ENCODE measurements at regions not wholly inside any gene's neighbourhood (a gene's known extent, or its start where the extent isn't known, plus 50 kb on each side); places are given as distances from the start of the nearest gene placed in this dataset.

DNA sequence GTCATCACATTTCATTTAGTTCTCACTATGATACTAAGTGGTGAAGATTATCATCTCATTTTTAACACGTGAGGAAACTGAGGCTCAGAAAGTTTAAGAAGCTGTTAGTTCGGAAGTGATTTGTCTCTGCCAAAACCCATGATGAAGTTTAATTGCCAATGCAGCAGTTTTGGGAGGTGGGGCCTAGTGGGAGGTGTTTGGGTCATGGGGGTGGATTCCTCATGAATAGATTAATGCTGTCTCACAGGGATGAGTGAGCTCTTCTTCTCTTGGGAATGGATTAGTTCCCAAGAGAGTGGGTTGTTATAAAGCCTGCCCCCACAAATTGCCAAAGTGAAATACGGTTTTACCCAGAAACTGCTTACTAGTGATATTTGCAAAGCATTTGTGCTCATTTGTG, 91.5 kb upstream of the IGF1 start:
- peaks cover 5% of the 10 kb centered on the region for H3K27me3 Mint-ChIP-seq
- H3K4me1 Mint-ChIP-seq (ENCODE audit: low read depth) = peaks cover 5% of the 10 kb centered on the region
- no peaks in the 10 kb centered on the region for H3K36me3 Mint-ChIP-seq (ENCODE audit: low read depth)
- no peak overlapping the region for H3K4me3 Mint-ChIP-seq
- H3K9me3 Mint-ChIP-seq = no peaks in the 10 kb centered on the region
- intact Hi-C loops (cut with micrococcal nuclease) = no loop called here
- H3K27ac Mint-ChIP-seq = no peak overlapping the region

DNA sequence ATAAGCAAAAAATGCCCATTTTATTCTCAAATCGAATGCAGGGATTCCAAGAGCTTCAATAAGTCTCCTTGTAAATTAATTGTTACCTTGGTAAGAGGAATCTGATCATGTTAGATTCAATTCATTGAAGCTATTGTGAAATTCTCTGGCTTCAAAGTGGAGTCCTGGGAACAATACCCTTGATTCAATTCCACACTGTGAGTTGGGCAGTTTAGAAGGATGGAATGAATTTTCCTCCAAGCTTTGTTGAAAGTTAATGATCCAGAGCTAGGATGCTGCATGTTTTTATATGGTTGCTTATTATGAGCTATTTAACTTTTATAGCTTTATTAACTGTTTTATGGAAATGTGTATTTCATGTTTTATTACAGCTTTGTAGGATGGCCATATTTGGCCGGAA, 89.9 kb upstream of the IGF1 start:
- Mint-ChIP-seq H3K9me3 (peaks cover 2% of the 10 kb centered on the region), H3K27ac (no peak overlapping the region)

DNA sequence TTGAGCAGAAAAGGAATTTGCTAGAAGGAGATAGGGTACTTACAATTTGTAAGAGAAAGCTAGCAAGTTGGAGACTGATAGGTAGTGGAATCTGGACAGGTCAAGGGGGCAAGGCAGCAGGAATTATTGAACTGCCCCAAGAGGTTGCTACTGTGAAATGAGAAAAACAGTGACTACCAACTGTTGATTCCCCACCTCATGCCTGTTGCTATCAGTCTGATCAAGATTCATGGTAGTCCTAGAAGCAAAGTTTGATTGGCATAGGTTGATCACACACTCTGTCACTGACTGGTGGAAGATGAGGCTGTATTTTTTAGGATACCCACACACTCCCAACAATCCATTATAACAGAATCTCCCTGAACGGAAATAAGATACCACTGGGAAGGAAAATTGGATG, 89.4 kb upstream of the IGF1 start:
- intact Hi-C loops (cut with micrococcal nuclease) = no loop called here
- Mint-ChIP-seq H3K4me1 (ENCODE audit: low read depth) (no peaks in the 10 kb centered on the region), H3K4me3 (no peak overlapping the region), H3K36me3 (ENCODE audit: low read depth) (no peaks in the 10 kb centered on the region), H3K27ac (no peak overlapping the region), H3K9me3 (peaks cover 6% of the 10 kb centered on the region), H3K27me3 (peaks cover 2% of the 10 kb centered on the region)

More for the DNA sequence above, 89.9 kb upstream of the IGF1 start:
- Mint-ChIP-seq H3K36me3 (ENCODE audit: low read depth) (no peaks in the 10 kb centered on the region), H3K4me1 (ENCODE audit: low read depth) (no peaks in the 10 kb centered on the region), H3K27me3 (peaks cover 2% of the 10 kb centered on the region), H3K4me3 (no peak overlapping the region)
- intact Hi-C loops (cut with micrococcal nuclease) = no loop called here

DNA sequence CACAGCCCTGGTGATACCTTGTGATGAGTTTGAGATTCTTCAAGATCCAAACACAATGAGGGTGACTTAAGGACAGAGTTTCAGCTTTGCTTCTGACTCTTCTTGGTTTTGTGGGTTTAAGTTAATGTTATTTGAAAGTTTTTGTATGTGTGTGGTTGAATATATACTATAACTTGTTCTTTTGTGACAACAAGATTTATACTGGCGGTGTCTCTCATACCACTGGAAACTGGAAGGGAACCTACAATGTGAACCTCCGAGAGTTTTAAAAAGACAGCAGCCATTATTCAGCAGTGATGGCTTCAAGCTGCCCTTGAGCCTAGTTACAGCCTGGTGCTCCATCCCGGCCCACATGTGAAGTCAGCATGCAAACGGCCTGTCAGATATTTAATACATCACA, 87.9 kb upstream of the IGF1 start:
- H3K27ac Mint-ChIP-seq = no peak overlapping the region
- no peaks in the 10 kb centered on the region for H3K27me3 Mint-ChIP-seq
- peaks cover 6% of the 10 kb centered on the region for H3K9me3 Mint-ChIP-seq
- H3K36me3 Mint-ChIP-seq (ENCODE audit: low read depth) = no peaks in the 10 kb centered on the region
- intact Hi-C loops (cut with micrococcal nuclease) = no loop called here
- H3K4me3 Mint-ChIP-seq = no peak overlapping the region
- no peaks in the 10 kb centered on the region for H3K4me1 Mint-ChIP-seq (ENCODE audit: low read depth)

DNA sequence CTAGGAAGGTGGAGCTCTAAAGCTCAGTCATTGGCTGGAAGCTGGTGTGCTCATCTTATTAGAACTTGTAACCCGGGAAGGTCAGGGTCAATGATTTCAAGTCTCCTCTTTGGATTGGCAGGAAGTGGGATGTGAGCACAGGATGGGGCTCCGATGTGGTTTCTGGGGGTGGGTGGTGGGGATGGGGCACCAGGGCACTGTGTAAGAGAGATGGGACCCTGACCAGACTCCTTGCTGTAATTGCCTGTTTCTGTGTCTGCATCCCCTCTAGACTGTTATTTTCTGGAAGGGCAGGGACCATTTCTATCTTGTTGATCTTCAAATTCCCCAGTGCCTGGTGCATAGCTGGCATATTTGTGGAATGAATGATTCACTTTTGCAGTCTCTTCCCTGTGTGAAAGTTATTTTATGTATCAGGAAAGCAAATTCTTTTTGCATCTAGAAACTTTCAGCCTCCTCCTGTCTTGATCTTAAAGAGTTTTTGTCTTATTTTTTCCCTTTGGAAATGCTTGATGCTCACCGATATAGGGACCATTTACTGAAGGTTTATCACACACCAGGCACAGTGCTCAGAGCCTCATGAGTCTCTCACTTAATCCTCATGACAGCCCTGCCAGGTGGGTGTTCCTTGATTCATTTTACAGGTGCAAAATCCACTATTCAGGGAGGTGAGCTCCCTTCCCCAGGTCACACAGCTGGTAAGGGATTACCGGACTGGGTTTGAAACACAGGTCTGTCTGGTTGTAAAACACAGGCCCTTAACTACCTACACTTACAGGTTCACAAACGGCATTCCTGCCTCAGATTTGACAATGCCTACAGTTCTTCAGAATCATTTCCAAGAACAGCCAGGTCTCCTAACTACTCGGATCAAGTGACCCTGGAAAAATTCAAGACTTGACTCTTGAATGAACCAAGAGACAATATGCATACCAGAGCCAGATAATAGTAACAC, 86.9 kb upstream of the IGF1 start:
- Mint-ChIP-seq H3K27me3 (no peaks in the 10 kb centered on the region), H3K9me3 (peaks cover 6% of the 10 kb centered on the region), H3K36me3 (ENCODE audit: low read depth) (no peaks in the 10 kb centered on the region), H3K4me1 (ENCODE audit: low read depth) (no peaks in the 10 kb centered on the region), H3K27ac (no peak overlapping the region), H3K4me3 (no peak overlapping the region)
- intact Hi-C loops (cut with micrococcal nuclease) = no loop called here

DNA sequence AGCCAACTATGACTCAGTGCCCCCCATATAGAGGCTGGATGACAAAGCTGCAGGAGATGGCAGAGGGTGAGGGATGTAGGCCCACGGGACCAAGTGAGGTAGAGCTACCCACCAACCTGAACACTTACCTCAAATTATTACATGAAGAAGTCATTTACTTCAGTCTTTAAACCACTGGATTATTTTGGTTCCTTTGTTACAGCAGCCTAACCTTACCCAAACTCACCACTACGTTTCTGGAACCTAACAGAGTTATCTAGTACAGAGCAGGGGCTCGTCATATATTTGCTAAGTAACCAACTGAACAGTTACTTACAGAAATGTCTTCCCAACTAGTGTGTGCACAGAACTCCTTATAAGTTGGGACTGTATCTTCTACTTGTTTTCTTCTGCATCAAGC, 85.2 kb upstream of the IGF1 start:
- Mint-ChIP-seq H3K27ac (no peak overlapping the region), H3K9me3 (peaks cover 6% of the 10 kb centered on the region), H3K27me3 (no peaks in the 10 kb centered on the region), H3K4me3 (no peak overlapping the region), H3K4me1 (ENCODE audit: low read depth) (no peaks in the 10 kb centered on the region), H3K36me3 (ENCODE audit: low read depth) (no peaks in the 10 kb centered on the region)
- intact Hi-C loops (cut with micrococcal nuclease) = no loop called here

DNA sequence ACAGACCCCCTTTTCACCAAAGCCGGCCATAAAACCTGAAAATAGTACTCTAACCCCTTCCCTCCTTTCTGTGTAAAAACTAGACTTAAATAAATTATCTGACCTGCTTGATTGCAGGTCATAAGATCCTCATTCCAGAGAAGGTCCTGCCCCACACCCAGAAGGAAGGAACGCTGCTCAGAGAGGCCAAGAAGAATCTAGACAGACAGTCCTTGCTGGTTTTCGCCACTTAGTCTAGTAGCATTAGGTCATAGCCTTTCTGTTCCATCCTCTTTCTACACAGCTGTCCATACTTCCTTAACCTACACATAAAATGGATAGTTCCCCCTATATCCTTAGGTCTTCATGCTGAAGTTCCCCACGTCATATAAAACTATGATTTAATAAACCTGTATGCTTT, 83.7 kb upstream of the IGF1 start:
- Mint-ChIP-seq H3K9me3 (peaks cover 6% of the 10 kb centered on the region), H3K4me1 (ENCODE audit: low read depth) (no peaks in the 10 kb centered on the region), H3K27ac (no peak overlapping the region), H3K36me3 (ENCODE audit: low read depth) (no peaks in the 10 kb centered on the region), H3K4me3 (no peak overlapping the region), H3K27me3 (peaks cover 2% of the 10 kb centered on the region)
- intact Hi-C loops (cut with micrococcal nuclease) = no loop called here

DNA sequence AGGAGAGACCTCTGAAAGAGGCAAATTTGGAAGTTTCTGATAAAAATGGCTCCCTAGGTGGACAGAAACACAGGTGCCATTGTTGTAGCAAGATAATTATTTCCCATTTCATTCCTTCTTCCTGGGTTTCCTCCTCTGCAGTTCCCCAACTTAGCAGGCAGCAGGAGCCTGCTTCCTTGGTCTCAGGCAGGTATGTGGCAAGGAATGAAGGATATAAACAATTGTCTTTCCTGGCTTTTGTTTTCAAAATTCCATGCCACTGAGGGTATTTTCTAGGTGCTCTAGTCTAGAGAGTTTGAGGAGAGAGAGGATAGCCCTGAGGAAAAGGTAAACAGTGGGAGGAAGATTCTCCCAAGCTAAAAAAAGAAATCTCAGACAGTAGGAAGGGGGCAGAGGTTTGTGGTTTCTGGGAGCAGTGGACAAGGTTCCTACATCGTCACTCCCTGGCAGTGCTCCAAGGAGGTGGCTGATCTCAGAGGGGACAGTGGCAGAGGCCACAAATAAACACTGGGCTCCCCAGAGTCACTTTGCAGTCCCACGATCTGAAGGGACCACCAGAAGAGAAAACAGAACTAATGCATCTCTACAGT, 82.6 kb upstream of the IGF1 start:
- peaks cover 2% of the 10 kb centered on the region for H3K27me3 Mint-ChIP-seq
- no peak overlapping the region for H3K27ac Mint-ChIP-seq
- intact Hi-C loops (cut with micrococcal nuclease) = no loop called here
- H3K36me3 Mint-ChIP-seq (ENCODE audit: low read depth) = no peaks in the 10 kb centered on the region
- H3K4me1 Mint-ChIP-seq (ENCODE audit: low read depth) = no peaks in the 10 kb centered on the region
- H3K4me3 Mint-ChIP-seq = no peak overlapping the region
- peaks cover 6% of the 10 kb centered on the region for H3K9me3 Mint-ChIP-seq

DNA sequence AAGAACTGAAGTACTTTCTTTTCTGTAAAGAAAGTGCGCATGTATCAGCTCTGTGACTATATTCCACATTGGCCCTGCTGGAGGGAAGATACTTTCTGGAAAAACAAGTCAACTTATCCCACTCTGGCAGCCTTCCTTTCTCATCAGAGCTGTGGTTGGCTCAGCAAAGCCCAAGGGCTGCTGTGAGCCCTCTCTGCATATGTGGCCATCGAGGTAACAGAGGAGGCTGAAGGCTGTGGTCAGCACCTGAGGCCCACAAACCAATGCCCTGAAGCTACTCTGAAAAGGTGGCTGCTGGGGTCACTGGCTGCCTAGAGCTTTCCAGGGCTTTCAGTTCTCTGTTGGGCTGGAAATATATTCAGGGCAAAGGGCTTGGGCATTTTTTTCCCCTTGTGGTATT, 70.8 kb upstream of the IGF1 start:
- no peak overlapping the region for H3K27ac Mint-ChIP-seq
- H3K4me1 Mint-ChIP-seq (ENCODE audit: low read depth) = no peaks in the 10 kb centered on the region
- no peaks in the 10 kb centered on the region for H3K36me3 Mint-ChIP-seq (ENCODE audit: low read depth)
- H3K9me3 Mint-ChIP-seq = peaks cover 9% of the 10 kb centered on the region
- H3K4me3 Mint-ChIP-seq = no peak overlapping the region
- H3K27me3 Mint-ChIP-seq = peaks cover 20% of the 10 kb centered on the region
- intact Hi-C loops (cut with micrococcal nuclease) = no loop called here

DNA sequence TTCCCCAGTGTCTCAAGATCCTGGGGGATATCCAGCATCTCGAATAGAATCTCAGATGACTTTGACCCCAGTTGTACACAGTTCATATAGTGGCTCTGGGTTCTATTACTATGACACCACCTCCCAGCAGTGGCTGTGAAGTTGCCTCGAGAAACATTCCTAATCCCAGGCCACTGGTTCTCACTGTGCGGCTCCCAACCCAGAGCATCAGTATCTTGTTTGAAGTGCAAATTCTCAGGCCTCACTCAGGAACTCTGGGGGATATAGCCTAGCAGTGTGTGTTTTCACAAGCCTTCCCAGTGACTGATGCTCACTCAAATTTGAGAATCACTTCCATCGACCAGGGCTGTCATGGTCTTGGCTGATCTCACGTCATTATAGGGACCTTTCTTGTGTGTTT, 69.3 kb upstream of the IGF1 start:
- H3K4me1 Mint-ChIP-seq (ENCODE audit: low read depth) = peaks cover 4% of the 10 kb centered on the region
- no peaks in the 10 kb centered on the region for H3K36me3 Mint-ChIP-seq (ENCODE audit: low read depth)
- intact Hi-C loops (cut with micrococcal nuclease) = no loop called here
- H3K4me3 Mint-ChIP-seq = no peak overlapping the region
- no peak overlapping the region for H3K27ac Mint-ChIP-seq
- H3K27me3 Mint-ChIP-seq = peaks cover 19% of the 10 kb centered on the region
- peaks cover 9% of the 10 kb centered on the region for H3K9me3 Mint-ChIP-seq

DNA sequence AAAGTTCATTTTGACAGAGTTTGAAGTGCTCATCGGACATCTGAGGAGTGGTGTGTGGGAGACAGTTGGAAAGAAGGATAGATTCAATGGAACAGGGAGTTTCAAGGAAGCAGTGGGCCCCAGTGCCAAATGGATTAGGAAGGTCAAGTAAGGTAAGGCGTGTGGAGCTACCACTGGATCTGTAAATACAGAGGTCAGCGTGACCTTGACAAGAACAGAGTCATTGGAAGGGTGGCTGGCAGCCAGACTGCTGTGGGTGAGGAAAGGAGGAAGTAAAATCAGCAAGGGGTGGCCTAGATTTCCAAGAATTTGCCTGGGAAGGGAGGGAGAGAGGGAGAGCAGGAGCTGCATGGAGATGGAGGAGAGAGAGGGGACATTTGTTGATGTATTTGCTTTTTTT, 68.2 kb upstream of the IGF1 start:
- Mint-ChIP-seq H3K27ac (no peak overlapping the region), H3K4me3 (no peak overlapping the region), H3K27me3 (peaks cover 18% of the 10 kb centered on the region), H3K4me1 (ENCODE audit: low read depth) (peaks cover 10% of the 10 kb centered on the region), H3K36me3 (ENCODE audit: low read depth) (no peaks in the 10 kb centered on the region), H3K9me3 (peaks cover 9% of the 10 kb centered on the region)
- intact Hi-C loops (cut with micrococcal nuclease) = no loop called here

DNA sequence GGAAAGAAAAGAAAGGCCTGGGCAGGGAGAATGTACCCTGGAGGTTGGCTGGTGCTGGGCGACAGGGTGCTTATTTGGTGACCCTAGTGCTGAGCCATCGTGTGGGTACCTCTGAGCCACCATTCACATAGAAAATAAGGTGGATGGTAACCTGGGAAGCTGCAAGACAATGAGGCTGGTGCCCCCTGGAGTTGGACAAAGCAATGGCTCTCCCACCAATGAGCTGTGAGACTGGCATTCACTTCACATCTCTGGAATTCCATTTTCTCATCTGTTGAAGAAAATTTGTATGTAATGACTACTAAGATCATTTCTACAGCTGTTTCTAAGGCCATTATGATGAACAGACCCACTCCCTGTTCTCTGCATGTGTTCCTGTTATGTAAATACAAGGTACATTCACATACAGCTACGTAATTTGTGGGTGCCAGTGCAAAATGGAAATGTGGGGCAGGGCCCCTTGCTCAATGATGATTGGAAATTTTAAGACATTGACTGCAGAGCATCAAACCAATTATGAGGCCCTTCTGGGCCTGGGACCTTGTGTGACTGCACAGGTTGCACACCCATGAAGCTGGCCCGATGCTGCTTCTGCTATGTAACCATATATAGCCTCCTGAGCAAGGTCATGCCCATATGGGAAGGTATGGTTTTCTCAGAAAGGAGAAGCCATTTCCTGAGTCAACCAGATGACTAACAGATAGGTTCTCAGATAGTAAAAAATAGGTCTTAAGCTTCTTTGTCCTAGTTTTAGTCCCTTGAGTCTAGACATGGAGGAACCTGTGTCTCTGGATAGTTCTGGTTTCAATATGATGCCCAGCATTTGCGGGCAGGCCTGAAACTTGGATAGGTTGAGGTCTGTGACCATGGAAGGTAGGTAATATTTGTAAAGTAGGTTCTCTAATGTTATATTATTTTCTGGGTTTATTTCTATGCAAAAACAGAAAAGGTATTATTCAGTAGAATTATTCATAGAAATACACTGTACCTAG, 63.4 kb upstream of the IGF1 start:
- no peaks in the 10 kb centered on the region for H3K36me3 Mint-ChIP-seq (ENCODE audit: low read depth)

DNA sequence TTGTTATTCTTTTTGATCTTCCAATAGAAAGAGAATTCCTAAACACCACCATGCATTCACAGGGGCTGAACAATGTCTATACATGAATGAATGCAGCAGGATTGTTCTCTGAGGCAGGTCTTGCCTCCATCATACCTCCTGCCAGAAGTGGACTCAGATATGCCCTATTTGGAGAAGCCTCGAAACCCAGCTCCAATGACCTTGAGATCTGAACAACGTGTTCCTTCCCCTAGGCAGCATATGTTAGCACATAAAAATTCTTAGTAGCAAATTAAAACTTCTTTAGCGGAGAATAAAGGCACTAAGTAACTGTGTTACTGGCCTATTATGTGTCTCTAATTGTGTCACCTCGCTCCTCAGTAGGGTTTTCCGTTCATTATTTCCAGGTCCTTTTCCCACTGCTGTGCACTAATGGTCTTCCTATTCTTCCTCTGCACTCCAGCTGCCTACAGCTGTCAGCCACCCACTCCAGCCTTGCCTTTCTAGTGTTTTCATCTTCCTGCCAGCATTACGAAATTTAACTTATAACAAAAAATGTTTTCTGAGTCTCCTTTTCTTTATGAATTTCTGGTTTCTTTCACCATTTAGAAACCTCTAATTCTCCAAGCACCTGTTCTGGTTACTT, 62.6 kb upstream of the IGF1 start:
- H3K4me3 Mint-ChIP-seq = no peak overlapping the region
- H3K4me1 Mint-ChIP-seq (ENCODE audit: low read depth) = peaks cover 24% of the 10 kb centered on the region
- no peak overlapping the region for H3K27ac Mint-ChIP-seq
- no peaks in the 10 kb centered on the region for H3K36me3 Mint-ChIP-seq (ENCODE audit: low read depth)
- H3K9me3 Mint-ChIP-seq = peaks cover 9% of the 10 kb centered on the region
- H3K27me3 Mint-ChIP-seq = peaks cover 29% of the 10 kb centered on the region
- intact Hi-C loops (cut with micrococcal nuclease) = loop anchor here (2.0 kb wide), 1 partner anchor 242 kb away; no protein-coding TSS in a partner anchor

More for the DNA sequence above, 63.4 kb upstream of the IGF1 start:
- Mint-ChIP-seq H3K4me1 (ENCODE audit: low read depth) (peaks cover 24% of the 10 kb centered on the region), H3K27ac (peak overlapping the region; percentile 2), H3K4me3 (no peak overlapping the region), H3K27me3 (peaks cover 21% of the 10 kb centered on the region), H3K9me3 (peaks cover 9% of the 10 kb centered on the region)
- intact Hi-C loops (cut with micrococcal nuclease) = loop anchor here (2.0 kb wide), 1 partner anchor 243 kb away; no protein-coding TSS in a partner anchor

Data from dendritic cell treated with granulocyte-macrophage colony-stimulating factor and Interleukin-4, amounts not matched to agents 40 ng/mL and 50 ng/mL, for 4 days (primary cell).